NB4 (cell line): ENCODE measurements at regions not wholly inside any gene's neighbourhood (a gene's known extent, or its start where the extent isn't known, plus 50 kb on each side); places are given as distances from the start of the nearest gene placed in this dataset.

Experiments
- DNase-seq: peaks from one replicate; pipeline ENCODE4 v3.0.0; 2010; ENCODE audit warnings: low read depth
- H3K4me3 ChIP-seq: one replicate; pipeline ENCODE4 v1.5.1; 2011; ENCODE audit warnings: mild to moderate bottlenecking, low read depth, low read length, moderate library complexity
- CTCF ChIP-seq: IDR thresholded peaks from one replicate; pipeline ENCODE4 v1.5.1; 2012; ENCODE audit warnings: low read depth, low read length
- MAX ChIP-seq: IDR thresholded peaks from 2 replicates; pipeline ENCODE4 v1.6.1; 2011; ENCODE audit warnings: low read depth, low read length
- MYC ChIP-seq: IDR thresholded peaks from 2 replicates; pipeline ENCODE4 v1.6.1; 2011; ENCODE audit warnings: low read depth, low read length
- POLR2A ChIP-seq: IDR thresholded peaks from 2 replicates; pipeline ENCODE4 v1.6.1; 2011; ENCODE audit warnings: mild to moderate bottlenecking; ENCODE audit not compliant: insufficient read length; ENCODE audit errors: extremely low read depth

- no peak for TF ChIP-seq MAX
- no peak for TF ChIP-seq CTCF
- no peak for TF ChIP-seq POLR2A
- no peak for TF ChIP-seq MYC
- no peak for DNase-seq
- no peak overlapping the region for H3K4me3 ChIP-seq
Measured at GRCh38 chr3:139117883-139118760, 73.4 kb upstream of the PRR23C start.

- H3K4me3 ChIP-seq, result no peak overlapping the region
- no peak for DNase-seq
- TF ChIP-seq POLR2A (no peak), CTCF (no peak), MYC (no peak), MAX (no peak)
Measured at GRCh38 chr3:139118835-139119234, 74.1 kb upstream of the PRR23C start.

- no peak overlapping the region for H3K4me3 ChIP-seq
- DNase-seq, result no peak
- TF ChIP-seq MAX (no peak), MYC (no peak), CTCF (no peak), POLR2A (no peak)
Measured at GRCh38 chr3:139119331-139120025, 74.8 kb upstream of the PRR23C start.

- TF ChIP-seq MYC (peak; percentile 87), CTCF (no peak), MAX (peak; percentile 69), POLR2A (no peak)
- peak; percentile 94 for DNase-seq
- peak overlapping the region; percentile 32 for H3K4me3 ChIP-seq
Measured at GRCh38 chr3:139120086-139121056, 75.7 kb upstream of the PRR23C start.

- peak; percentile 91 for DNase-seq
- peak; percentile 81 for TF ChIP-seq MYC
- TF ChIP-seq CTCF, result no peak
- peak; percentile 70 for TF ChIP-seq MAX
- peak; percentile 29 for TF ChIP-seq POLR2A
- H3K4me3 ChIP-seq, result no peak overlapping the region
Measured at GRCh38 chr3:139121513-139122220, 77.0 kb upstream of the PRR23C start.
